ENCODE measurements at regions not wholly inside any gene's neighbourhood (a gene's known extent, or its start where the extent isn't known, plus 50 kb on each side); places are given as distances from the start of the nearest gene placed in this dataset.

DNA sequence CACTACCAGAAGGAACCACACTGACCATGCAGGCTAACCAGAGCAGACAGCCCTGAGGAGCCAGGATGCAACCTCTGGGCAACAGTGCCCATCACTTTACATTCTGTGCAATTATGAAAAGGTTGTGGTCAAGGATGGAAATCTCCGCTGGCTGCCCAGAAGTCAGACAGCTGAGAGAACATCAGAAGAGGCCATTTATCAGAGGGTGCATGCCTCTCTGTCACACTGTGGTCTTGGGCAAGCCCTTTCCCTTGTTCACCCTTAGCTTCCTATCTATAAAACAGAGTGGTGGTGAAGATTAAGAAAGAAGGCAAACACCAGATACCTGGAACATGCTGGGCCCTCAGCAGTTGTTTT lies 120.7 kb upstream of the GDF10 start:
- TF ChIP-seq POLR2AphosphoS5 (IDR thresholded peaks at IDR 0.05; ENCODE audit: borderline replicate concordance, low read depth, low read length), result no peak
- no peak for TF ChIP-seq EZH2 (IDR thresholded peaks at IDR 0.05)

Data from SK-N-MC (cell line).